Loucy (cell line): ENCODE measurements at regions not wholly inside any gene's neighbourhood (a gene's known extent, or its start where the extent isn't known, plus 50 kb on each side); places are given as distances from the start of the nearest gene placed in this dataset.

Experiments
- H2AFZ ChIP-seq: fragments of 200-600 bp; sonication (generic); 2 replicates; pipeline ENCODE4 v1.6.0; 2016; ENCODE audit warnings: antibody characterized with exemption, mild to moderate bottlenecking, low read length, moderate library complexity
- H3F3A ChIP-seq: fragments of 200-600 bp; 2 replicates; pipeline ENCODE4 v1.6.0; 2016; ENCODE audit warnings: antibody characterized with exemption, low read depth, mild to moderate bottlenecking
- H3K27me3 ChIP-seq: fragments of 200-600 bp; sonication (generic); 2 replicates; pipeline ENCODE4 v1.6.1; 2014; ENCODE audit warnings: low read length, mild to moderate bottlenecking; ENCODE audit not compliant: insufficient read depth, poor library complexity, severe bottlenecking
- H3K36me3 ChIP-seq: fragments of 200-600 bp; sonication (generic); 2 replicates; pipeline ENCODE4 v1.6.1; 2016; ENCODE audit warnings: low read length; ENCODE audit not compliant: insufficient read depth
- H3K4me1 ChIP-seq: fragments of 200-600 bp; sonication (generic); 2 replicates; pipeline ENCODE4 v1.5.1; 2014; ENCODE audit warnings: low read length, mild to moderate bottlenecking; ENCODE audit not compliant: insufficient read depth, poor library complexity, severe bottlenecking
- H3K4me2 ChIP-seq: fragments of 200-600 bp; sonication (generic); 2 replicates; pipeline ENCODE4 v1.6.0; 2014; ENCODE audit warnings: antibody characterized with exemption, low read length, low read depth, mild to moderate bottlenecking; ENCODE audit not compliant: poor library complexity, severe bottlenecking
- H3K4me3 ChIP-seq: fragments of 200-600 bp; sonication (generic); 2 replicates; pipeline ENCODE4 v1.5.1; 2014; ENCODE audit warnings: low read length, mild to moderate bottlenecking, mixed read lengths; ENCODE audit not compliant: poor library complexity, severe bottlenecking
- H3K79me2 ChIP-seq: fragments of 200-600 bp; sonication (generic); 2 replicates; pipeline ENCODE4 v1.6.1; 2014; ENCODE audit warnings: low read length; ENCODE audit not compliant: insufficient read depth
- H3K9ac ChIP-seq: fragments of 200-600 bp; sonication (generic); 2 replicates; pipeline ENCODE4 v1.6.0; 2014; ENCODE audit warnings: mild to moderate bottlenecking, low read depth, low read length, moderate library complexity; ENCODE audit not compliant: poor library complexity, severe bottlenecking
- H3K9me2 ChIP-seq: fragments of 200-600 bp; sonication (generic); replicated peaks from 2 replicates; pipeline ENCODE4 v1.6.1; 2016; ENCODE audit warnings: low read depth, low read length, mixed read lengths
- H3K9me3 ChIP-seq: fragments of 200-600 bp; sonication (generic); 2 replicates; pipeline ENCODE4 v1.6.1; 2014; ENCODE audit warnings: mild to moderate bottlenecking, antibody characterized with exemption, low read length, low read depth; ENCODE audit not compliant: insufficient read depth
- H4K20me1 ChIP-seq: fragments of 200-600 bp; sonication (generic); 2 replicates; pipeline ENCODE4 v1.6.0; 2014; ENCODE audit warnings: antibody characterized with exemption, low read length, mild to moderate bottlenecking; ENCODE audit not compliant: insufficient read depth, poor library complexity, severe bottlenecking
- EZH2phosphoT487 ChIP-seq: fragments of 200-600 bp; IDR thresholded peaks from 2 replicates; pipeline ENCODE4 v1.6.1; 2018; ENCODE audit warnings: antibody characterized with exemption, mild to moderate bottlenecking, moderate library complexity, borderline replicate concordance
- TF ChIP-seq, protein P1 (sequence below): fragments of 200-600 bp; sonication (generic); conservative IDR thresholded peaks from 2 replicates; pipeline ENCODE4 v1.5.1; 2014; ENCODE audit warnings: mild to moderate bottlenecking, antibody characterized with exemption, low read length

DNA sequence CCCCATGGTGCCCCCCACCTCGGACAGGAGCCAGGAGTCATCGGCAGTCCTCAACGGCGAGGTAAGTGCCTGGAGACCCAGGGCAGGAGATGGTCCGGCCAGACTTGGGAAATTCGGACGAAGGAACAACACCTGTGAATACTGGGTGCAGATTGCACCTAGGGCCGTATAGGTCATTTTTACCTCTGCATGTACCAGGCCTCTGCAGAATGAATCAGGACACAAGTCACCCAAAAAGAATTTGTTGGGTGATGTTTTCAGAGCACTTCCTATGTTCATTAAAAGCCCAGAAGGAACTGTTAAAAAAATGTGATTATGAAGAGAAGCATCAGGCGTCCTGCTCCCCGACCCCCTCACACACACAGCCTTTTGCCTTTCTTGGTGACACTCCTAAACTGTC, 93.9 kb downstream of the C11orf91 start:
- no peaks in the 10 kb centered on the region for H3F3A ChIP-seq
- no peaks in the 10 kb centered on the region for H4K20me1 ChIP-seq
- TF ChIP-seq EZH2phosphoT487: no peak
- TF ChIP-seq, protein P1, sequence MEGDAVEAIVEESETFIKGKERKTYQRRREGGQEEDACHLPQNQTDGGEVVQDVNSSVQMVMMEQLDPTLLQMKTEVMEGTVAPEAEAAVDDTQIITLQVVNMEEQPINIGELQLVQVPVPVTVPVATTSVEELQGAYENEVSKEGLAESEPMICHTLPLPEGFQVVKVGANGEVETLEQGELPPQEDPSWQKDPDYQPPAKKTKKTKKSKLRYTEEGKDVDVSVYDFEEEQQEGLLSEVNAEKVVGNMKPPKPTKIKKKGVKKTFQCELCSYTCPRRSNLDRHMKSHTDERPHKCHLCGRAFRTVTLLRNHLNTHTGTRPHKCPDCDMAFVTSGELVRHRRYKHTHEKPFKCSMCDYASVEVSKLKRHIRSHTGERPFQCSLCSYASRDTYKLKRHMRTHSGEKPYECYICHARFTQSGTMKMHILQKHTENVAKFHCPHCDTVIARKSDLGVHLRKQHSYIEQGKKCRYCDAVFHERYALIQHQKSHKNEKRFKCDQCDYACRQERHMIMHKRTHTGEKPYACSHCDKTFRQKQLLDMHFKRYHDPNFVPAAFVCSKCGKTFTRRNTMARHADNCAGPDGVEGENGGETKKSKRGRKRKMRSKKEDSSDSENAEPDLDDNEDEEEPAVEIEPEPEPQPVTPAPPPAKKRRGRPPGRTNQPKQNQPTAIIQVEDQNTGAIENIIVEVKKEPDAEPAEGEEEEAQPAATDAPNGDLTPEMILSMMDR: no peak
- H3K9me3 ChIP-seq: no peaks in the 10 kb centered on the region
- no peaks in the 10 kb centered on the region for H3K79me2 ChIP-seq
- H3K27me3 ChIP-seq: no peaks in the 10 kb centered on the region
- H2AFZ ChIP-seq: no peak overlapping the region
- no peak overlapping the region for H3K4me3 ChIP-seq
- no peak overlapping the region for H3K4me2 ChIP-seq
- no peak overlapping the region for H3K9ac ChIP-seq
- no peaks in the 10 kb centered on the region for H3K4me1 ChIP-seq
- no peaks in the 10 kb centered on the region for H3K36me3 ChIP-seq
- no peaks in the 10 kb centered on the region for H3K9me2 ChIP-seq

GRCh38 chr11:33605703-33606102, 94.9 kb downstream of the C11orf91 start:
- no peaks in the 10 kb centered on the region for H4K20me1 ChIP-seq

DNA sequence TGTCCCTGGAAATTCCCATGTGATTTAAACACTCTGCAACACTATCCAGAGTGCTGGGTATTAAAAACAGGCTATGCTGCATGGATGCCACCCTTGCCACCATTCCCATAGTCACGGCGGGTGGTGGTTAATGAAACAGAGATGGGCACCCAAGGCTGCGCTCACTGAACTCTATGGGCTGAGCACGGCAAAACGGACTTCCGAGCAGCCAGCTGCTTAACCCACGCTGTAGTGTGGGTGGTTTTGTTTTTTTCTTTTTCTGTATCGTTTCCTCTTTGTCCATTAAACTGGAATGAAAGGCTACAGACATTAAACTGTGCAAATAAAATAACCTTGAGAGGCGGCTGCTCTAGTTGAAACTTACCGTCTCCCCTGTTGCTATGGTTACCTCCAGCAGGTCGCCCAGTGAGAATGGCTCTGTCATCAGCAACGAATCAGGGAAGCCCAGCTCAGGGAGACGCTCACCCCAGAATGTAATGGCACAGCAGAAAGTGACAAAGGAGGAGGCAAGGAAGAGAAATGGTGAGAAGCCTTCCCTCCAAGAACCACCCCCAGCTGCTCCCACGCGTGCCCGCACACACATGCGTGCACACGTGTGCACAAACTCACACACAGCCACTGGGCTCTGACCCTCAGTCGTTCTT, 102.1 kb downstream of the C11orf91 start:
- Histone ChIP-seq H3K4me2 (no peak overlapping the region), H3K27me3 (no peaks in the 10 kb centered on the region), H4K20me1 (no peaks in the 10 kb centered on the region), H2AFZ (no peak overlapping the region), H3F3A (no peaks in the 10 kb centered on the region), H3K9ac (no peak overlapping the region), H3K4me3 (no peak overlapping the region), H3K4me1 (no peaks in the 10 kb centered on the region), H3K79me2 (no peaks in the 10 kb centered on the region), H3K9me3 (no peaks in the 10 kb centered on the region), H3K36me3 (no peaks in the 10 kb centered on the region), H3K9me2 (no peaks in the 10 kb centered on the region)
- TF ChIP-seq, protein P1: no peak

More at GRCh38 chr11:33605703-33606102, 94.9 kb downstream of the C11orf91 start:
- H3K27me3 ChIP-seq: no peaks in the 10 kb centered on the region
- TF ChIP-seq EZH2phosphoT487: no peak
- TF ChIP-seq, protein P1: no peak
- no peaks in the 10 kb centered on the region for H3K4me1 ChIP-seq
- no peak overlapping the region for H3K4me3 ChIP-seq
- H2AFZ ChIP-seq: no peak overlapping the region
- no peaks in the 10 kb centered on the region for H3K9me2 ChIP-seq
- H3K4me2 ChIP-seq: no peak overlapping the region
- no peaks in the 10 kb centered on the region for H3K79me2 ChIP-seq
- no peak overlapping the region for H3K9ac ChIP-seq
- no peaks in the 10 kb centered on the region for H3F3A ChIP-seq
- no peaks in the 10 kb centered on the region for H3K9me3 ChIP-seq
- no peaks in the 10 kb centered on the region for H3K36me3 ChIP-seq
